ENCODE measurements at regions not wholly inside any gene's neighbourhood (a gene's known extent, or its start where the extent isn't known, plus 50 kb on each side); places are given as distances from the start of the nearest gene placed in this dataset.

GRCh38 chr5:2913281-2913680 lies 161.8 kb upstream of the IRX2 start:
- 95 to 96% methylated on average over 7 of the region's 7 CpGs for WGBS, 2 donors
- DNase-seq (ENCODE audit: low spot score in 2 of 2) = peak; percentile 3 to 36

GRCh38 chr5:2912741-2913140 lies 161.3 kb upstream of the IRX2 start:
- TF ChIP-seq POLR2A (IDR thresholded peaks at IDR 0.05) (no peak), CTCF (IDR thresholded peaks at IDR 0.05) (no peak)
- intact Hi-C loops (cut with DNase I; ENCODE audit: low total_unique reads) = no loop called here
- DNase-seq (ENCODE audit: low spot score in 2 of 2) = peak; percentile 1 to 74
- WGBS, 2 donors = 80 to 91% methylated on average over 13 of the region's 13 CpGs
- H3K4me3 ChIP-seq (ENCODE audit: low read depth, poor library complexity, severe bottlenecking) = no peak overlapping the region

More at GRCh38 chr5:2913281-2913680, 161.8 kb upstream of the IRX2 start:
- no peak overlapping the region for H3K4me3 ChIP-seq (ENCODE audit: low read depth, poor library complexity, severe bottlenecking)
- intact Hi-C loops (cut with DNase I; ENCODE audit: low total_unique reads) = no loop called here
- TF ChIP-seq CTCF (IDR thresholded peaks at IDR 0.05) (no peak), POLR2A (IDR thresholded peaks at IDR 0.05) (no peak)

- TF ChIP-seq CTCF (IDR thresholded peaks at IDR 0.05) = no peak
- no peak for TF ChIP-seq POLR2A (IDR thresholded peaks at IDR 0.05)
- DNase-seq (ENCODE audit: low spot score in 2 of 2) = peak in 1 of 2 donors; percentile 74
- intact Hi-C loops (cut with DNase I; ENCODE audit: low total_unique reads) = no loop called here
- no peak overlapping the region for H3K4me3 ChIP-seq (ENCODE audit: low read depth, poor library complexity, severe bottlenecking)
- 90 to 92% methylated on average over 8 of the region's 8 CpGs for WGBS, 2 donors
These were observed 159.1 kb upstream of the IRX2 start for GRCh38 chr5:2910401-2911175.

- intact Hi-C loops (cut with DNase I; ENCODE audit: low total_unique reads) = loop anchor here (5.0 kb wide), 1 partner anchor 1463 kb away; no protein-coding TSS in a partner anchor
- DNase-seq (ENCODE audit: low spot score in 2 of 2) = peak in 1 of 2 donors; percentile 40
- 86 to 87% methylated on average over 10 of the region's 10 CpGs for WGBS, 2 donors
- H3K4me3 ChIP-seq (ENCODE audit: low read depth, poor library complexity, severe bottlenecking) = no peak overlapping the region
- TF ChIP-seq CTCF (IDR thresholded peaks at IDR 0.05) = no peak
- no peak for TF ChIP-seq POLR2A (IDR thresholded peaks at IDR 0.05)
These were observed 157.6 kb upstream of the IRX2 start for GRCh38 chr5:2909035-2909434.

GRCh38 chr5:2908086-2908485 lies 156.6 kb upstream of the IRX2 start:
- WGBS, 2 donors = 92 to 96% methylated on average over 4 of the region's 4 CpGs
- H3K4me3 ChIP-seq (ENCODE audit: low read depth, poor library complexity, severe bottlenecking) = no peak overlapping the region
- no peak for TF ChIP-seq CTCF (IDR thresholded peaks at IDR 0.05)
- peak in 1 of 2 donors; percentile 28 for DNase-seq (ENCODE audit: low spot score in 2 of 2)
- intact Hi-C loops (cut with DNase I; ENCODE audit: low total_unique reads) = loop anchor here (5.0 kb wide), 1 partner anchor 1464 kb away; no protein-coding TSS in a partner anchor

All from lower leg skin (tissue), 4 donors.